H9 (cell line): ENCODE measurements at regions not wholly inside any gene's neighbourhood (a gene's known extent, or its start where the extent isn't known, plus 50 kb on each side); places are given as distances from the start of the nearest gene placed in this dataset.

Experiments used
- DNase-seq: peaks from one replicate; pipeline ENCODE4 v3.0.0-alpha.2; 2017
- H2AFZ ChIP-seq: one replicate; pipeline ENCODE4 v1.6.1; 2013; ENCODE audit warnings: mild to moderate bottlenecking, low read length, control low read depth, moderate library complexity
- H2AK5ac ChIP-seq: 2 replicates; pipeline ENCODE4 v1.6.1; 2013; ENCODE audit warnings: low read length, control low read depth, mixed read lengths; ENCODE audit not compliant: insufficient read length
- H2BK120ac ChIP-seq: one replicate; pipeline ENCODE4 v1.6.1; 2013; ENCODE audit warnings: low read depth, mild to moderate bottlenecking, low read length, control low read depth, inconsistent platforms; ENCODE audit not compliant: poor library complexity, severe bottlenecking
- H2BK12ac ChIP-seq: 2 replicates; pipeline ENCODE4 v1.6.1; 2013; ENCODE audit warnings: low read length, control low read depth, mixed read lengths, low read depth; ENCODE audit not compliant: insufficient read length
- H2BK15ac ChIP-seq: 2 replicates; pipeline ENCODE4 v1.6.1; 2013; ENCODE audit warnings: low read depth, low read length, control low read depth
- H2BK20ac ChIP-seq: one replicate; pipeline ENCODE4 v1.6.1; 2013; ENCODE audit warnings: low read depth, mild to moderate bottlenecking, low read length, control low read depth, inconsistent platforms; ENCODE audit not compliant: poor library complexity, severe bottlenecking
- H2BK5ac ChIP-seq: 2 replicates; pipeline ENCODE4 v1.6.1; 2013; ENCODE audit warnings: low read length, control low read depth, mixed read lengths; ENCODE audit not compliant: insufficient read length
- H3K14ac ChIP-seq: 2 replicates; pipeline ENCODE4 v1.6.1; 2013; ENCODE audit warnings: low read length, control low read depth; ENCODE audit not compliant: insufficient read depth
- H3K18ac ChIP-seq: 2 replicates; pipeline ENCODE4 v1.6.1; 2013; ENCODE audit warnings: low read depth, mild to moderate bottlenecking, mixed read lengths, low read length, control low read depth; ENCODE audit not compliant: insufficient read length
- H3K23ac ChIP-seq: 2 replicates; pipeline ENCODE4 v1.6.1; 2013; ENCODE audit warnings: low read length, control low read depth, mixed read lengths, low read depth; ENCODE audit not compliant: insufficient read length
- H3K23me2 ChIP-seq: 2 replicates; pipeline ENCODE4 v1.6.1; 2013; ENCODE audit warnings: low read depth, mild to moderate bottlenecking, mixed read lengths, low read length, control low read depth; ENCODE audit not compliant: insufficient read length, poor library complexity, severe bottlenecking
- H3K27ac ChIP-seq: 2 replicates; pipeline ENCODE4 v1.5.1; 2013; ENCODE audit warnings: low read length, control low read depth, mixed read lengths, low read depth; ENCODE audit not compliant: insufficient read length
- H3K27me3 ChIP-seq: 2 replicates; pipeline ENCODE4 v1.6.1; 2013; ENCODE audit warnings: low read length, control low read depth, inconsistent platforms; ENCODE audit not compliant: insufficient read depth
- H3K4ac ChIP-seq: 2 replicates; pipeline ENCODE4 v1.6.1; 2013; ENCODE audit warnings: low read depth, mild to moderate bottlenecking, control low read depth, inconsistent platforms, low read length, moderate library complexity
- H3K4me1 ChIP-seq: 2 replicates; pipeline ENCODE4 v1.6.1; 2013; ENCODE audit warnings: low read length, control low read depth, inconsistent platforms; ENCODE audit not compliant: insufficient read depth
- H3K4me2 ChIP-seq: 2 replicates; pipeline ENCODE4 v1.6.1; 2013; ENCODE audit warnings: low read length, control low read depth, mixed read lengths; ENCODE audit not compliant: insufficient read length, insufficient read depth
- H3K56ac ChIP-seq: 2 replicates; pipeline ENCODE4 v1.6.1; 2013; ENCODE audit warnings: low read depth, mild to moderate bottlenecking, mixed read lengths, low read length, control low read depth; ENCODE audit not compliant: insufficient read length
- H3K79me1 ChIP-seq: 2 replicates; pipeline ENCODE4 v1.6.1; 2013; ENCODE audit warnings: low read depth, mild to moderate bottlenecking, moderate library complexity, low read length, control low read depth, inconsistent platforms; ENCODE audit not compliant: insufficient read depth, poor library complexity, severe bottlenecking
- H3K79me2 ChIP-seq: 2 replicates; pipeline ENCODE4 v1.6.1; 2013; ENCODE audit warnings: low read length, control low read depth, inconsistent platforms; ENCODE audit not compliant: insufficient read depth
- H3K9ac ChIP-seq: 2 replicates; pipeline ENCODE4 v1.6.1; 2013; ENCODE audit warnings: low read length, control low read depth, mixed read lengths; ENCODE audit not compliant: insufficient read length; ENCODE audit errors: extremely low read depth
- H3K9me3 ChIP-seq: one replicate; pipeline ENCODE4 v1.6.1; 2013; ENCODE audit warnings: low read depth, low read length, inconsistent platforms; ENCODE audit not compliant: control insufficient read depth
- H3T11ph ChIP-seq: one replicate; pipeline ENCODE4 v1.6.1; 2013; ENCODE audit warnings: mild to moderate bottlenecking, low read length, control low read depth, inconsistent platforms
- H4K20me1 ChIP-seq: one replicate; pipeline ENCODE4 v1.6.1; 2013; ENCODE audit not compliant: control insufficient read depth, insufficient read length, insufficient read depth
- H4K5ac ChIP-seq: 2 replicates; pipeline ENCODE4 v1.6.1; 2013; ENCODE audit warnings: low read depth, mild to moderate bottlenecking, mixed read lengths, low read length, control low read depth; ENCODE audit not compliant: insufficient read length
- H4K8ac ChIP-seq: replicated peaks from 2 replicates; pipeline ENCODE4 v1.6.1; 2013; ENCODE audit warnings: low read length, control low read depth, mixed read lengths, low read depth; ENCODE audit not compliant: insufficient read length
- H4K91ac ChIP-seq: 2 replicates; pipeline ENCODE4 v1.6.1; 2013; ENCODE audit warnings: low read depth, mild to moderate bottlenecking, moderate library complexity, mixed read lengths, low read length, control low read depth; ENCODE audit not compliant: insufficient read length
- H3K27ac Mint-ChIP-seq, 3 experiments: 2 replicates in 2 of 3; 3 replicates in 1 of 3; pipeline ENCODE4 v1.8.0; 2020 to 2021; ENCODE audit warnings: mixed read lengths in 3 of 3, mild to moderate bottlenecking in 1 of 3, moderate library complexity in 1 of 3
- H3K27me3 Mint-ChIP-seq: 2 replicates; pipeline ENCODE4 v1.8.0; 2021; ENCODE audit warnings: low read depth, mild to moderate bottlenecking, moderate library complexity, mixed read lengths
- H3K36me3 Mint-ChIP-seq, 3 experiments: 2 replicates in 2 of 3; 3 replicates in 1 of 3; pipeline ENCODE4 v1.8.0; 2020 to 2021; ENCODE audit warnings: low read depth in 3 of 3, mixed read lengths in 3 of 3; ENCODE audit not compliant: insufficient read depth in 1 of 3
- H3K4me1 Mint-ChIP-seq, 2 experiments: 2 replicates each; pipeline ENCODE4 v1.8.0; 2020; ENCODE audit warnings: mixed read lengths in 2 of 2
- H3K4me3 Mint-ChIP-seq, 2 experiments: 2 replicates in 1 of 2; 3 replicates in 1 of 2; pipeline ENCODE4 v1.8.0; 2020 to 2021; ENCODE audit warnings: mild to moderate bottlenecking in 2 of 2, mixed read lengths in 2 of 2, moderate library complexity in 1 of 2
- H3K9me3 Mint-ChIP-seq, 2 experiments: 2 replicates in 1 of 2; 3 replicates in 1 of 2; pipeline ENCODE4 v1.8.0; 2020; ENCODE audit warnings: mild to moderate bottlenecking in 2 of 2, mixed read lengths in 2 of 2, moderate library complexity in 1 of 2
- WGBS: extraction: QIAGEN DNeasy Blood & Tissue Kit; methylation state at CpG from one replicate; pipeline ENCODE4 v1.1.7; 2013; ENCODE audit warnings: missing lambda C conversion rate, low lambda C conversion rate, mixed read lengths; ENCODE audit not compliant: insufficient read length; ENCODE audit errors: extremely low coverage; 5-methylcytosine and 5-hydroxymethylcytosine counted together
- TF ChIP-seq, protein P1 (sequence below): fragments of 200-600 bp; sonication (generic); conservative IDR thresholded peaks from 3 replicates; pipeline ENCODE4 v1.8.0; 2021; ENCODE audit warnings: antibody characterized with exemption, mild to moderate bottlenecking

DNA sequence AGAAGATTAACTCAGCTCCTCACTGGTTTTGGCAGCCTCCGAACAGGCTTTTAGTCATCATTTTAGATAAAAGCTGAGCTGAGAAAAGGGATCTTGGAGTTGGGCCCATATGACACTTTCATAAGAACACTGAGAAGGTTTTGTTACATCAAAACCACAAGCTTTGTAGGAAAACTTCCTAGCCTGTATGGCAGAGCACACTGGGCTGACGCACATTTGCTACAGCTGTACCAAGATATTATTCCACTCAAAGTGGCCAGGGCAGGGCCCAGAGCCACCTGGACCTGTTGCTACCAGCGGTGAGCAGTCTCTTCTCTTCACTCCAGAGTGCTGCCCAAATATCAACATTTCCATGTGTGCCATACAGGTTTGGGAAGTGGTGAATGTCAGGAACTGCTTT, 160.5 kb upstream of the CCDC54 start:
- no peaks in the 10 kb centered on the region for H3K9me3 ChIP-seq
- H4K5ac ChIP-seq = no peak overlapping the region
- H3K79me1 ChIP-seq = no peaks in the 10 kb centered on the region
- H3K18ac ChIP-seq = no peak overlapping the region
- H3K23me2 ChIP-seq = no peaks in the 10 kb centered on the region
- H2BK5ac ChIP-seq = no peak overlapping the region
- H3K14ac ChIP-seq = no peak overlapping the region
- no CpG with 5 or more reads among the region's 3 CpGs for WGBS
- no peak overlapping the region for H2AK5ac ChIP-seq
- H3K27ac ChIP-seq = no peak overlapping the region
- H3K79me2 ChIP-seq = no peaks in the 10 kb centered on the region
- no peak overlapping the region for H2BK12ac ChIP-seq
- no peak overlapping the region for H3K4ac ChIP-seq
- no peak overlapping the region for H3K9ac ChIP-seq
- H3K4me1 ChIP-seq = no peaks in the 10 kb centered on the region
- Mint-ChIP-seq H3K9me3 (no peaks in the 10 kb centered on the region), H3K36me3 (no peaks in the 10 kb centered on the region), H3K27ac (no peak overlapping the region), H3K4me1 (peaks cover 4 to 6% of the 10 kb centered on the region in 2 experiments), H3K4me3 (no peak overlapping the region), H3K27me3 (no peaks in the 10 kb centered on the region)
- H2BK120ac ChIP-seq = no peak overlapping the region
- TF ChIP-seq, protein P1, sequence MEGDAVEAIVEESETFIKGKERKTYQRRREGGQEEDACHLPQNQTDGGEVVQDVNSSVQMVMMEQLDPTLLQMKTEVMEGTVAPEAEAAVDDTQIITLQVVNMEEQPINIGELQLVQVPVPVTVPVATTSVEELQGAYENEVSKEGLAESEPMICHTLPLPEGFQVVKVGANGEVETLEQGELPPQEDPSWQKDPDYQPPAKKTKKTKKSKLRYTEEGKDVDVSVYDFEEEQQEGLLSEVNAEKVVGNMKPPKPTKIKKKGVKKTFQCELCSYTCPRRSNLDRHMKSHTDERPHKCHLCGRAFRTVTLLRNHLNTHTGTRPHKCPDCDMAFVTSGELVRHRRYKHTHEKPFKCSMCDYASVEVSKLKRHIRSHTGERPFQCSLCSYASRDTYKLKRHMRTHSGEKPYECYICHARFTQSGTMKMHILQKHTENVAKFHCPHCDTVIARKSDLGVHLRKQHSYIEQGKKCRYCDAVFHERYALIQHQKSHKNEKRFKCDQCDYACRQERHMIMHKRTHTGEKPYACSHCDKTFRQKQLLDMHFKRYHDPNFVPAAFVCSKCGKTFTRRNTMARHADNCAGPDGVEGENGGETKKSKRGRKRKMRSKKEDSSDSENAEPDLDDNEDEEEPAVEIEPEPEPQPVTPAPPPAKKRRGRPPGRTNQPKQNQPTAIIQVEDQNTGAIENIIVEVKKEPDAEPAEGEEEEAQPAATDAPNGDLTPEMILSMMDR = no peak
- H3K4me2 ChIP-seq = no peak overlapping the region
- no peak overlapping the region for H2BK15ac ChIP-seq
- no peak overlapping the region for H3K23ac ChIP-seq
- no peak overlapping the region for H4K8ac ChIP-seq
- no peak overlapping the region for H4K91ac ChIP-seq
- no peak overlapping the region for H2AFZ ChIP-seq
- H2BK20ac ChIP-seq = no peak overlapping the region
- no peaks in the 10 kb centered on the region for H4K20me1 ChIP-seq
- H3K27me3 ChIP-seq = no peaks in the 10 kb centered on the region
- no peak overlapping the region for H3T11ph ChIP-seq
- DNase-seq = no peak
- H3K56ac ChIP-seq = no peak overlapping the region
